Gastroesophageal sphincter (tissue), 4 donors: ENCODE measurements at regions not wholly inside any gene's neighbourhood (a gene's known extent, or its start where the extent isn't known, plus 50 kb on each side); places are given as distances from the start of the nearest gene placed in this dataset.

Experiments used
- ATAC-seq: fragments of 150-250 bp; one replicate; pipeline ENCODE4 v1.9.1; 2016; ENCODE audit warnings: mild to moderate bottlenecking, moderate library complexity
- H3K27ac ChIP-seq, 4 donors: fragments of 200-600 bp; sonication (generic) in 3 of 4; 1 replicate in 3 of 4; 2 replicates in 1 of 4; pipeline ENCODE4 v1.5.1; 2016 to 2019
- H3K27me3 ChIP-seq: fragments of 200-600 bp; sonication (generic); one replicate; pipeline ENCODE4 v1.5.1; 2019
- H3K36me3 ChIP-seq, 2 donors: fragments of 200-600 bp; sonication (generic); one replicate each; pipeline ENCODE4 v1.5.1; 2019; ENCODE audit warnings: control low read depth in 1 of 2
- H3K4me1 ChIP-seq, 3 donors: fragments of 200-600 bp; sonication (generic); 1 replicate in 2 of 3; 2 replicates in 1 of 3; pipeline ENCODE4 v1.5.1; 2016 to 2019; ENCODE audit warnings: control low read depth in 2 of 3
- H3K4me3 ChIP-seq, 2 donors: fragments of 200-600 bp; sonication (generic); one replicate each; pipeline ENCODE4 v1.5.1; 2019; ENCODE audit warnings: mild to moderate bottlenecking in 1 of 2, moderate library complexity in 1 of 2
- H3K9me3 ChIP-seq, 3 donors: fragments of 200-600 bp; sonication (generic); one replicate each; pipeline ENCODE4 v1.5.1; 2017 to 2019; ENCODE audit warnings: control low read depth in 2 of 3
- CTCF ChIP-seq, 4 experiments: fragments of 200-600 bp in 2 of 4; fragments of 450-650 bp in 2 of 4; sonication (generic) in 1 of 4; IDR thresholded peaks; one replicate each; pipeline ENCODE4 v1.5.1; 2017 to 2019; ENCODE audit warnings: antibody characterized with exemption in 4 of 4, mild to moderate bottlenecking in 2 of 4, moderate library complexity in 2 of 4
- EP300 ChIP-seq: sonication (generic); formaldehyde crosslinking; IDR thresholded peaks from one replicate; pipeline ENCODE4 v1.6.1; 2017; ENCODE audit warnings: antibody characterized with exemption, mild to moderate bottlenecking
- POLR2A ChIP-seq, 2 donors: fragments of 450-650 bp; IDR thresholded peaks; one replicate each; pipeline ENCODE4 v1.6.1; 2017; ENCODE audit warnings: antibody characterized with exemption in 2 of 2, mild to moderate bottlenecking in 2 of 2, moderate library complexity in 1 of 2
- POLR2AphosphoS5 ChIP-seq: sonication (generic); formaldehyde crosslinking; IDR thresholded peaks from one replicate; pipeline ENCODE4 v1.6.1; 2017; ENCODE audit warnings: antibody characterized with exemption
- WGBS, 2 donors: methylation state at CpG; one replicate each; pipeline ENCODE4 v1.1.5; 2018; ENCODE audit warnings: low coverage in 1 of 2; 5-methylcytosine and 5-hydroxymethylcytosine counted together

GRCh38 chr1:218717575-218717974 lies 372.4 kb downstream of the TGFB2 start:
- no peaks in the 10 kb centered on the region for H3K36me3 ChIP-seq
- peaks cover 0 to 5% (median 0%) of the 10 kb centered on the region in 3 donors for H3K4me1 ChIP-seq
- no peak for ATAC-seq
- no peaks in the 10 kb centered on the region for H3K27me3 ChIP-seq
- no peak overlapping the region for H3K27ac ChIP-seq
- WGBS, 2 donors, result 0 to 17% methylated on average over 1 of the region's 1 CpG
- H3K4me3 ChIP-seq, result no peak overlapping the region
- H3K9me3 ChIP-seq, result no peaks in the 10 kb centered on the region
- TF ChIP-seq POLR2AphosphoS5 (no peak), EP300 (no peak), POLR2A (IDR thresholded peaks at IDR 0.05) (no peak), CTCF (IDR thresholded peaks at IDR 0.05) (no peak)

GRCh38 chr1:218718206-218718605 lies 373.1 kb downstream of the TGFB2 start:
- no peak overlapping the region for H3K4me3 ChIP-seq
- H3K27me3 ChIP-seq, result no peaks in the 10 kb centered on the region
- no peaks in the 10 kb centered on the region for H3K36me3 ChIP-seq
- no peak for ATAC-seq
- H3K9me3 ChIP-seq, result no peaks in the 10 kb centered on the region
- no peak overlapping the region for H3K27ac ChIP-seq
- H3K4me1 ChIP-seq, result peaks cover 0 to 5% (median 0%) of the 10 kb centered on the region in 3 donors
- whole genome bisulfite sequencing, 2 donors, result 55 to 59% methylated on average over 3 of the region's 3 CpGs
- TF ChIP-seq CTCF (IDR thresholded peaks at IDR 0.05) (no peak), EP300 (no peak), POLR2A (IDR thresholded peaks at IDR 0.05) (no peak), POLR2AphosphoS5 (no peak)

- no peaks in the 10 kb centered on the region for H3K27me3 ChIP-seq
- no peak overlapping the region for H3K27ac ChIP-seq
- WGBS, 2 donors, result 66 to 82% methylated on average over 3 to 4 of the region's 4 CpGs
- H3K9me3 ChIP-seq, result no peaks in the 10 kb centered on the region
- H3K4me3 ChIP-seq, result no peak overlapping the region
- no peak for ATAC-seq
- no peak for TF ChIP-seq CTCF (IDR thresholded peaks at IDR 0.05)
- no peak for TF ChIP-seq EP300
- TF ChIP-seq POLR2A (IDR thresholded peaks at IDR 0.05), result no peak
- TF ChIP-seq POLR2AphosphoS5, result no peak
- H3K4me1 ChIP-seq, result peaks cover 0 to 5% (median 0%) of the 10 kb centered on the region in 3 donors
- H3K36me3 ChIP-seq, result no peaks in the 10 kb centered on the region
Measured at GRCh38 chr1:218718977-218719376, 373.8 kb downstream of the TGFB2 start.

GRCh38 chr1:218728898-218729565 lies 383.9 kb downstream of the TGFB2 start:
- TF ChIP-seq POLR2AphosphoS5, result no peak
- TF ChIP-seq EP300, result no peak
- TF ChIP-seq CTCF (IDR thresholded peaks at IDR 0.05), result no peak
- no peak for TF ChIP-seq POLR2A (IDR thresholded peaks at IDR 0.05)
- no peak overlapping the region for H3K4me3 ChIP-seq
- H3K4me1 ChIP-seq, result no peaks in the 10 kb centered on the region
- no peaks in the 10 kb centered on the region for H3K9me3 ChIP-seq
- H3K27ac ChIP-seq, result no peak overlapping the region
- no peaks in the 10 kb centered on the region for H3K36me3 ChIP-seq
- 50 to 71% methylated on average over 1 of the region's 1 CpG for WGBS, 2 donors
- ATAC-seq, result no peak
- no peaks in the 10 kb centered on the region for H3K27me3 ChIP-seq

GRCh38 chr1:218735436-218736032 lies 390.4 kb downstream of the TGFB2 start:
- TF ChIP-seq POLR2AphosphoS5, result no peak
- Histone ChIP-seq H3K27ac (no peak overlapping the region), H3K9me3 (no peaks in the 10 kb centered on the region), H3K36me3 (no peaks in the 10 kb centered on the region), H3K27me3 (no peaks in the 10 kb centered on the region), H3K4me3 (no peak overlapping the region), H3K4me1 (no peaks in the 10 kb centered on the region)
- peak; percentile 23 for ATAC-seq
